Neural cell (in vitro differentiated cells): ENCODE measurements at regions not wholly inside any gene's neighbourhood (a gene's known extent, or its start where the extent isn't known, plus 50 kb on each side); places are given as distances from the start of the nearest gene placed in this dataset.

Experiments
- H2AFZ ChIP-seq: fragments of 200-600, 300-800 bp; sonication (generic), shearing (Covaris generic); 2 replicates; pipeline ENCODE4 v1.6.0; 2014; ENCODE audit warnings: low read depth, mild to moderate bottlenecking, antibody characterized with exemption, low read length, moderate library complexity
- H3F3A ChIP-seq: fragments of 200-600 bp; shearing (Covaris generic); 2 replicates; pipeline ENCODE4 v1.6.1; 2016; ENCODE audit warnings: mild to moderate bottlenecking, moderate library complexity, mixed read lengths, antibody characterized with exemption, low read length; ENCODE audit not compliant: insufficient read depth, poor library complexity, severe bottlenecking
- H3K27ac ChIP-seq: fragments of 200-600, 300-800 bp; sonication (generic), shearing (Covaris generic); 2 replicates; pipeline ENCODE4 v1.5.1; 2014; ENCODE audit warnings: mild to moderate bottlenecking, low read length, moderate library complexity
- H3K27me3 ChIP-seq: fragments of 300-800, 200-600 bp; sonication (generic), shearing (Covaris generic); 2 replicates; pipeline ENCODE4 v1.6.0; 2014; ENCODE audit warnings: mild to moderate bottlenecking, low read depth, low read length, moderate library complexity; ENCODE audit not compliant: insufficient read depth
- H3K36me3 ChIP-seq: fragments of 300-800, 200-600 bp; sonication (generic), shearing (Covaris generic); 2 replicates; pipeline ENCODE4 v1.5.1; 2014; ENCODE audit warnings: mild to moderate bottlenecking, antibody characterized with exemption, low read length, moderate library complexity; ENCODE audit not compliant: insufficient read depth
- H3K4me2 ChIP-seq: fragments of 300-800, 200-600 bp; sonication (generic), shearing (Covaris generic); 2 replicates; pipeline ENCODE4 v1.6.0; 2014; ENCODE audit warnings: mild to moderate bottlenecking, low read length
- H3K4me3 ChIP-seq: fragments of 300-800, 200-600 bp; sonication (generic), shearing (Covaris generic); 2 replicates; pipeline ENCODE4 v1.5.1; 2014; ENCODE audit warnings: mild to moderate bottlenecking, low read length, moderate library complexity
- H3K79me2 ChIP-seq: fragments of 200-600 bp; shearing (Covaris generic); replicated peaks from 2 replicates; pipeline ENCODE4 v1.6.0; 2014; ENCODE audit warnings: mild to moderate bottlenecking, low read length, moderate library complexity; ENCODE audit not compliant: insufficient read depth
- H3K9ac ChIP-seq: fragments of 300-800, 200-600 bp; sonication (generic), shearing (Covaris generic); 2 replicates; pipeline ENCODE4 v1.6.1; 2016; ENCODE audit warnings: mild to moderate bottlenecking, low read length, mixed read lengths
- H3K9me2 ChIP-seq: fragments of 200-600 bp; shearing (Covaris generic); 2 replicates; pipeline ENCODE4 v1.6.1; 2016; ENCODE audit warnings: mild to moderate bottlenecking, low read length, mixed read lengths; ENCODE audit not compliant: insufficient read depth
- H3K9me3 ChIP-seq: fragments of 200-600, 300-800 bp; sonication (generic), shearing (Covaris generic); 2 replicates; pipeline ENCODE4 v1.6.1; 2016; ENCODE audit warnings: mild to moderate bottlenecking, mixed run types, low read length, moderate library complexity, mixed read lengths
- H4K20me1 ChIP-seq: fragments of 200-600 bp; shearing (Covaris generic); 2 replicates; pipeline ENCODE4 v1.6.1; 2016; ENCODE audit warnings: mild to moderate bottlenecking, mixed run types; ENCODE audit not compliant: insufficient read depth
- EP300 ChIP-seq: fragments of 450-650 bp; conservative IDR thresholded peaks from 2 replicates; pipeline ENCODE4 v1.6.1; 2014; ENCODE audit warnings: antibody characterized with exemption, mild to moderate bottlenecking, moderate library complexity; ENCODE audit not compliant: poor library complexity, severe bottlenecking
- EZH2 ChIP-seq: fragments of 200-600, 300-800 bp; shearing (Covaris generic), sonication (generic); IDR thresholded peaks from 2 replicates; pipeline ENCODE4 v1.6.1; 2014; ENCODE audit warnings: antibody characterized with exemption, low read length, borderline replicate concordance, mild to moderate bottlenecking; ENCODE audit not compliant: insufficient read depth, poor library complexity, severe bottlenecking
- MXI1 ChIP-seq: fragments of 450-650 bp; conservative IDR thresholded peaks from 2 replicates; pipeline ENCODE4 v1.6.1; 2014; ENCODE audit warnings: antibody characterized with exemption, mild to moderate bottlenecking; ENCODE audit not compliant: poor library complexity, severe bottlenecking
- POLR2AphosphoS5 ChIP-seq: IDR thresholded peaks from 2 replicates; pipeline ENCODE4 v1.6.1; 2012
- RAD21 ChIP-seq: fragments of 450-650 bp; conservative IDR thresholded peaks from 2 replicates; pipeline ENCODE4 v1.6.1; 2014; ENCODE audit warnings: antibody characterized with exemption, mild to moderate bottlenecking, moderate library complexity
- REST ChIP-seq: IDR thresholded peaks from 2 replicates; pipeline ENCODE4 v1.6.1; 2012; ENCODE audit warnings: borderline replicate concordance
- SMC3 ChIP-seq: fragments of 450-650 bp; conservative IDR thresholded peaks from 2 replicates; pipeline ENCODE4 v1.6.1; 2014; ENCODE audit warnings: antibody characterized with exemption, mild to moderate bottlenecking, moderate library complexity; ENCODE audit not compliant: poor library complexity
- TAF1 ChIP-seq: IDR thresholded peaks from 2 replicates; pipeline ENCODE4 v1.6.1; 2012; ENCODE audit warnings: low read depth
- TF ChIP-seq, protein P1 (sequence below): fragments of 450-650 bp; IDR thresholded peaks from 2 replicates; pipeline ENCODE4 v1.5.1; 2014; ENCODE audit warnings: antibody characterized with exemption, mild to moderate bottlenecking, moderate library complexity; ENCODE audit not compliant: poor library complexity, severe bottlenecking

- Histone ChIP-seq H3K27me3 (no peaks in the 10 kb centered on the region), H2AFZ (no peak overlapping the region), H3K4me3 (no peak overlapping the region), H3K79me2 (no peaks in the 10 kb centered on the region), H4K20me1 (no peaks in the 10 kb centered on the region), H3K36me3 (no peaks in the 10 kb centered on the region), H3K27ac (no peak overlapping the region), H3F3A (no peaks in the 10 kb centered on the region), H3K9ac (no peak overlapping the region), H3K4me2 (no peak overlapping the region), H3K9me3 (no peaks in the 10 kb centered on the region), H3K9me2 (no peaks in the 10 kb centered on the region)
- TF ChIP-seq REST (no peak), MXI1 (no peak), RAD21 (no peak), SMC3 (no peak), POLR2AphosphoS5 (no peak), TAF1 (no peak), EZH2 (no peak), EP300 (no peak)
- TF ChIP-seq, protein P1, sequence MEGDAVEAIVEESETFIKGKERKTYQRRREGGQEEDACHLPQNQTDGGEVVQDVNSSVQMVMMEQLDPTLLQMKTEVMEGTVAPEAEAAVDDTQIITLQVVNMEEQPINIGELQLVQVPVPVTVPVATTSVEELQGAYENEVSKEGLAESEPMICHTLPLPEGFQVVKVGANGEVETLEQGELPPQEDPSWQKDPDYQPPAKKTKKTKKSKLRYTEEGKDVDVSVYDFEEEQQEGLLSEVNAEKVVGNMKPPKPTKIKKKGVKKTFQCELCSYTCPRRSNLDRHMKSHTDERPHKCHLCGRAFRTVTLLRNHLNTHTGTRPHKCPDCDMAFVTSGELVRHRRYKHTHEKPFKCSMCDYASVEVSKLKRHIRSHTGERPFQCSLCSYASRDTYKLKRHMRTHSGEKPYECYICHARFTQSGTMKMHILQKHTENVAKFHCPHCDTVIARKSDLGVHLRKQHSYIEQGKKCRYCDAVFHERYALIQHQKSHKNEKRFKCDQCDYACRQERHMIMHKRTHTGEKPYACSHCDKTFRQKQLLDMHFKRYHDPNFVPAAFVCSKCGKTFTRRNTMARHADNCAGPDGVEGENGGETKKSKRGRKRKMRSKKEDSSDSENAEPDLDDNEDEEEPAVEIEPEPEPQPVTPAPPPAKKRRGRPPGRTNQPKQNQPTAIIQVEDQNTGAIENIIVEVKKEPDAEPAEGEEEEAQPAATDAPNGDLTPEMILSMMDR = no peak
Measured at GRCh38 chr9:25224309-25224708, 453.9 kb downstream of the TUSC1 start.

DNA sequence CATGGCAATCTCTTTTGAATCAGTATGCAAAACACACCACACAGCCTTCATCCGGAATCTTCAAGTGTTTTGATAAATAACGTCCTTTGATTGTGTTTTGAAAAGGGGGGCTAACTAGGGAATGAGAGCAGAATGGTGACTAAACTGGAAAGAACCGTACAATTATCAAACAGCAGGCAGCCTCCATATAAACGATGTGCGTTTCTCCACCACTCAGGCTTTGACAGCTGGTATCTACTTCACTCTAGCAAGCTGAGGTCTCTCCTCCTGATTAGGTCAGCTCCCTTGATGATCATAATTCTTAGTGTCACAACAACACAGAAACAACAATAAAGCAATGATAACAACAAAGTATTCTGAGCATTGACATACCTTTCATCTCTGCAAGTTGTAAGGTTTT lies 465.9 kb downstream of the TUSC1 start:
- TF ChIP-seq SMC3 = no peak
- TF ChIP-seq TAF1 = no peak
- no peak for TF ChIP-seq REST
- peak; percentile 28 for TF ChIP-seq POLR2AphosphoS5
- Histone ChIP-seq H4K20me1 (no peaks in the 10 kb centered on the region), H3K27me3 (no peaks in the 10 kb centered on the region), H3K9me2 (no peaks in the 10 kb centered on the region), H3K27ac (no peak overlapping the region), H3K9ac (no peak overlapping the region), H3K36me3 (no peaks in the 10 kb centered on the region), H3K79me2 (no peaks in the 10 kb centered on the region), H3F3A (no peaks in the 10 kb centered on the region), H2AFZ (no peak overlapping the region), H3K9me3 (no peaks in the 10 kb centered on the region), H3K4me2 (no peak overlapping the region), H3K4me3 (no peak overlapping the region)
